Endothelial cell of umbilical vein (primary cell): ENCODE measurements at regions not wholly inside any gene's neighbourhood (a gene's known extent, or its start where the extent isn't known, plus 50 kb on each side); places are given as distances from the start of the nearest gene placed in this dataset.

Experiments used
- BruUV-seq: library from RNA; stranded (reverse); fragments of 400-500 nt; replicated peaks from 2 replicates; lab custom pipeline; 2021; lab: Mats Ljungman, UMichigan
- CTCF ChIA-PET: fragments of 300-600, 350-600 bp; sonication (Branson Sonifier 250); formaldehyde crosslinking; loops from one replicate; lab custom pipeline; 2021; ENCODE audit warnings: antibody characterized with exemption, inconsistent platforms; lab: Charles Lee
- POLR2A ChIA-PET: fragments of 300-600, 350-600 bp; sonication (Branson Sonifier 250); formaldehyde crosslinking; loops from one replicate; lab custom pipeline; 2021; ENCODE audit warnings: antibody characterized with exemption, inconsistent platforms; lab: Charles Lee
- DNase-seq: peaks from one replicate; pipeline ENCODE4 v3.0.0-alpha.2; 2011; ENCODE audit warnings: low read depth, low spot score
- FAIRE-seq: peaks from 2 replicates; lab custom pipeline; 2011; peaks lifted over from hg19 to GRCh38; lab: Jason Lieb, UNC
- H2AFZ ChIP-seq: 2 replicates; pipeline ENCODE4 v1.6.0; 2012; ENCODE audit warnings: low read depth, low read length, control low read depth, inconsistent platforms
- H3K27ac ChIP-seq: 2 replicates; pipeline ENCODE4 v1.5.1; 2011; ENCODE audit warnings: low read depth, mild to moderate bottlenecking, control low read depth, low read length, moderate library complexity; ENCODE audit not compliant: insufficient read depth
- H3K27me3 ChIP-seq, 2 experiments: 2 replicates each; pipeline versions ENCODE4 v1.6.0 to v1.6.1; 2011; ENCODE audit warnings: low read length in 2 of 2, mixed read lengths in 1 of 2; ENCODE audit not compliant: control insufficient read depth in 2 of 2, insufficient read depth in 2 of 2
- H3K36me3 ChIP-seq, 2 experiments: 2 replicates in 1 of 2; 3 replicates in 1 of 2; pipeline ENCODE4 v1.5.1; 2011; ENCODE audit warnings: low read length in 2 of 2, mild to moderate bottlenecking in 1 of 2, moderate library complexity in 1 of 2; ENCODE audit not compliant: control insufficient read depth in 2 of 2, insufficient read depth in 2 of 2; ENCODE audit errors: extremely low read depth in 1 of 2
- H3K4me1 ChIP-seq: 3 replicates; pipeline ENCODE4 v1.5.1; 2011; ENCODE audit warnings: mild to moderate bottlenecking, low read length; ENCODE audit not compliant: control insufficient read depth, insufficient read depth; ENCODE audit errors: extremely low read depth
- H3K4me2 ChIP-seq: 2 replicates; pipeline ENCODE4 v1.6.1; 2011; ENCODE audit warnings: low read length, control low read depth, mixed read lengths; ENCODE audit not compliant: insufficient read depth
- H3K4me3 ChIP-seq, 3 experiments: fragments of 200-600 bp in 1 of 3; sonication (generic), shearing (Covaris generic) in 1 of 3; replicated peaks in 1 of 3; 2 replicates each; pipeline ENCODE4 v1.5.1; 2011 to 2016; ENCODE audit warnings: control low read depth in 3 of 3, low read length in 3 of 3, mild to moderate bottlenecking in 2 of 3, inconsistent platforms in 1 of 3, low read depth in 1 of 3, moderate library complexity in 1 of 3; ENCODE audit not compliant: insufficient read depth in 1 of 3
- H3K79me2 ChIP-seq: 2 replicates; pipeline ENCODE4 v1.6.0; 2012; ENCODE audit warnings: low read length, inconsistent platforms; ENCODE audit not compliant: control insufficient read depth, insufficient read depth
- H3K9ac ChIP-seq: replicated peaks from 2 replicates; pipeline ENCODE3; 2011; ENCODE audit warnings: low read length, control low read depth; ENCODE audit not compliant: insufficient read depth; ENCODE audit errors: extremely low read depth
- H3K9me1 ChIP-seq: replicated peaks from 3 replicates; pipeline ENCODE4 v1.6.0; 2011; ENCODE audit warnings: mild to moderate bottlenecking, low read length; ENCODE audit not compliant: control insufficient read depth, insufficient read depth; ENCODE audit errors: extremely low read depth
- H3K9me3 ChIP-seq: replicated peaks from 2 replicates; pipeline ENCODE4 v1.5.1; 2012; ENCODE audit warnings: low read length, inconsistent platforms; ENCODE audit not compliant: control insufficient read depth, insufficient read depth
- H4K20me1 ChIP-seq: replicated peaks from 2 replicates; pipeline ENCODE3; 2011; ENCODE audit warnings: mild to moderate bottlenecking, low read length; ENCODE audit not compliant: control insufficient read depth, insufficient read depth; ENCODE audit errors: extremely low read depth
- CTCF ChIP-seq, 2 donors: IDR thresholded peaks; 1 replicate in 1 of 2; 2 replicates in 1 of 2; pipeline ENCODE4 v1.5.1; 2011; ENCODE audit warnings: low read length in 2 of 2, mild to moderate bottlenecking in 2 of 2, moderate library complexity in 2 of 2, control low read depth in 1 of 2, inconsistent platforms in 1 of 2, low read depth in 1 of 2; ENCODE audit not compliant: insufficient read depth in 1 of 2; ENCODE audit errors: extremely low read depth in 1 of 2
- EZH2 ChIP-seq: IDR thresholded peaks from 2 replicates; pipeline ENCODE4 v1.6.1; 2012; ENCODE audit warnings: borderline replicate concordance, low read depth, mild to moderate bottlenecking, moderate library complexity, low read length, inconsistent platforms; ENCODE audit not compliant: severe bottlenecking
- FOS ChIP-seq: IDR thresholded peaks from 2 replicates; pipeline ENCODE4 v1.6.1; 2011; ENCODE audit warnings: mild to moderate bottlenecking, low read length, moderate library complexity, borderline replicate concordance; ENCODE audit not compliant: insufficient read depth
- GATA2 ChIP-seq: IDR thresholded peaks from 2 replicates; pipeline ENCODE4 v1.7.0; 2011; ENCODE audit warnings: low read depth, mild to moderate bottlenecking, moderate library complexity, mixed read lengths, low read length; ENCODE audit not compliant: insufficient read length, insufficient read depth
- JUN ChIP-seq: IDR thresholded peaks from 2 replicates; pipeline ENCODE4 v1.6.1; 2011; ENCODE audit warnings: borderline replicate concordance, low read depth; ENCODE audit not compliant: insufficient read length, insufficient read depth
- MAX ChIP-seq: IDR thresholded peaks from 2 replicates; pipeline ENCODE4 v1.6.1; 2011; ENCODE audit not compliant: insufficient read depth, insufficient read length
- MYC ChIP-seq: IDR thresholded peaks from one replicate; pipeline ENCODE4 v1.6.1; 2011; ENCODE audit warnings: mild to moderate bottlenecking, low read depth, low read length
- POLR2A ChIP-seq: IDR thresholded peaks from 2 replicates; pipeline ENCODE4 v1.6.1; 2012; ENCODE audit warnings: low read depth, mild to moderate bottlenecking, control low read depth, low read length
- POLR2AphosphoS5 ChIP-seq: IDR thresholded peaks from 2 replicates; pipeline ENCODE4 v1.6.1; 2012; ENCODE audit warnings: low read depth, mild to moderate bottlenecking, control low read depth, low read length, moderate library complexity; ENCODE audit not compliant: insufficient read depth
- dilution Hi-C: fragments of 300-500 bp; cut with MboI; formaldehyde crosslinking; loops from one replicate; pipeline ENCODE4 v1.15.0; 2019; ENCODE audit warnings: low sequenced_read_pairs; ENCODE audit not compliant: extremely low pct_ligation_motif_present
- intact Hi-C: fragments of 100-400 bp; cut with micrococcal nuclease; formaldehyde crosslinking; loops from one replicate; pipeline ENCODE4 v1.10.0; 2022

GRCh38 chr16:85527042-85527766 is 85.9 kb upstream of the GSE1 start:
- Histone ChIP-seq H2AFZ (no peak overlapping the region), H3K9ac (no peak overlapping the region), H3K27ac (no peak overlapping the region), H3K4me1 (no peaks in the 10 kb centered on the region), H3K9me1 (no peaks in the 10 kb centered on the region), H3K4me2 (no peak overlapping the region), H3K79me2 (no peaks in the 10 kb centered on the region), H3K27me3 (no peaks in the 10 kb centered on the region), H3K9me3 (no peaks in the 10 kb centered on the region), H3K36me3 (no peaks in the 10 kb centered on the region), H3K4me3 (no peak overlapping the region), H4K20me1 (no peaks in the 10 kb centered on the region)
- BruUV-seq = no TSS peak
- TF ChIP-seq EZH2 (no peak), MYC (no peak), POLR2A (no peak), POLR2AphosphoS5 (no peak), FOS (no peak), GATA2 (no peak), JUN (no peak), CTCF (IDR thresholded peaks at IDR 0.05; ENCODE audit: extremely low read depth in 1 of 2, insufficient read depth in 1 of 2, low read depth in 1 of 2, low read length in 2 of 2) (no peak), MAX (no peak)
- dilution Hi-C loops = no loop called here
- FAIRE-seq (no peak), DNase-seq (no peak)
- ChIA-PET POLR2A (no interaction called here), CTCF (interaction anchor here (1.5 kb wide), 1 partner anchor 88 kb away, joined by 6 read pairs; no protein-coding TSS in a partner anchor)
- intact Hi-C loops = no loop called here
